ENCODE measurements at regions not wholly inside any gene's neighbourhood (a gene's known extent, or its start where the extent isn't known, plus 50 kb on each side); places are given as distances from the start of the nearest gene placed in this dataset.

DNA sequence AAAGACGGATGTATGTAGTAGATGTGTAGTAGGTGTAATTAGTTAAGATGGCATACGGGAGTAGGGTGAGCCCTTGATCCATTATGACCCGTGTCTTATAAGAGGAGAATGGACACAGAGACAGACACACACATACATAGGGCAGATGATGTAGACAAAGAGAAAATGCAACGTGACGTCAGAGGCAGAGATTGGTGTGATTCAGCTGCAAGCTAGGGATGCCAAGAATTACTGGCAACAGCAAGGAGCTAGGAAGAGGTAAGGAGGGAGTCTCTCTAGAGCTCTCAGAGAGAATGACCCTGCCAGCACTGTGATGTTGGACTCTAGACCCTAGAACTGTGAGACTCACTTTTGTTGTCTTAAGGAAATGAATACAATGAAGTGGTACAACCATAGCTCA is 247.0 kb upstream of the HABP2 start:
- no peaks in the 10 kb centered on the region for H3K9me2 ChIP-seq (ENCODE audit: insufficient read depth)
- no peaks in the 10 kb centered on the region for H3K79me2 ChIP-seq (ENCODE audit: low read depth)
- no peaks in the 10 kb centered on the region for H3K27me3 ChIP-seq (ENCODE audit: insufficient read depth, low read depth)
- no peak overlapping the region for H3K4me2 ChIP-seq
- intact Hi-C loops (cut with micrococcal nuclease; ENCODE audit: unreplicated experiment) = no loop called here
- ChIA-PET POLR2A (ENCODE audit: unreplicated experiment) (no interaction called here), CTCF (no interaction called here)
- peaks cover 10% of the 10 kb centered on the region for H3K4me1 ChIP-seq (replicated peaks; ENCODE audit: insufficient read depth)
- no peaks in the 10 kb centered on the region for H3K36me3 ChIP-seq (ENCODE audit: low read depth)
- no peaks in the 10 kb centered on the region for H4K20me1 ChIP-seq (ENCODE audit: insufficient read depth)
- H3K4me3 ChIP-seq = no peak overlapping the region
- DNase-seq = no peak
- TF ChIP-seq EZH2 (IDR thresholded peaks at IDR 0.05; ENCODE audit: low read depth) = no peak
- TF ChIP-seq, protein P1, sequence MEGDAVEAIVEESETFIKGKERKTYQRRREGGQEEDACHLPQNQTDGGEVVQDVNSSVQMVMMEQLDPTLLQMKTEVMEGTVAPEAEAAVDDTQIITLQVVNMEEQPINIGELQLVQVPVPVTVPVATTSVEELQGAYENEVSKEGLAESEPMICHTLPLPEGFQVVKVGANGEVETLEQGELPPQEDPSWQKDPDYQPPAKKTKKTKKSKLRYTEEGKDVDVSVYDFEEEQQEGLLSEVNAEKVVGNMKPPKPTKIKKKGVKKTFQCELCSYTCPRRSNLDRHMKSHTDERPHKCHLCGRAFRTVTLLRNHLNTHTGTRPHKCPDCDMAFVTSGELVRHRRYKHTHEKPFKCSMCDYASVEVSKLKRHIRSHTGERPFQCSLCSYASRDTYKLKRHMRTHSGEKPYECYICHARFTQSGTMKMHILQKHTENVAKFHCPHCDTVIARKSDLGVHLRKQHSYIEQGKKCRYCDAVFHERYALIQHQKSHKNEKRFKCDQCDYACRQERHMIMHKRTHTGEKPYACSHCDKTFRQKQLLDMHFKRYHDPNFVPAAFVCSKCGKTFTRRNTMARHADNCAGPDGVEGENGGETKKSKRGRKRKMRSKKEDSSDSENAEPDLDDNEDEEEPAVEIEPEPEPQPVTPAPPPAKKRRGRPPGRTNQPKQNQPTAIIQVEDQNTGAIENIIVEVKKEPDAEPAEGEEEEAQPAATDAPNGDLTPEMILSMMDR (conservative IDR thresholded peaks at IDR 0.05) = no peak
- no peaks in the 10 kb centered on the region for H3K9me3 ChIP-seq (ENCODE audit: insufficient read depth, low read depth)
- H3K27ac ChIP-seq = no peak overlapping the region
- H3F3A ChIP-seq (ENCODE audit: insufficient read depth, low read depth) = no peaks in the 10 kb centered on the region
- H2AFZ ChIP-seq = no peak overlapping the region
- no TSS peak for BruUV-seq (replicated peaks)

DNA sequence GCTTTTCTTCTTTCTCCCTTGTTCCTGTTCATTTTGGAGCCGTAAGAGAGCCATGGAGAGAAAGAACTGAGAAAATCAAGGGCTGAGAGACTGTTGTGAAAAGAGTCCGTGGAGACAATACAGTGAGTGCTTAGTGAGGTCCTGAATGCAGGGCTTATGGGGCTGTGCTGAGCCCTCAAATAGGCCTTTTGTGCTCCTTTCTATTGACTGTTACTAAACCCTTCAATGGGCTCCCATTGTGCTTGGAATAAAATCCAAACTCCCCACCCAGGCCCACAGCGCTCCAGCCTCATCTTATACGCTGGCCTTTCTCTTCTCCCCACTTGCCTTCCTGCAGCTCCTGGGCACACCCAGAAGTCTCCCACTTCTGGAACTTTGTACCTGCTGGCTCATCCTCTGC is 243.1 kb upstream of the HABP2 start:
- no peaks in the 10 kb centered on the region for H3K9me2 ChIP-seq (ENCODE audit: insufficient read depth)
- no peak for DNase-seq
- H3K79me2 ChIP-seq (ENCODE audit: low read depth) = no peaks in the 10 kb centered on the region
- H3K4me3 ChIP-seq = no peak overlapping the region
- no TSS peak for BruUV-seq (replicated peaks)
- no peaks in the 10 kb centered on the region for H3K36me3 ChIP-seq (ENCODE audit: low read depth)
- no peak overlapping the region for H3K27ac ChIP-seq
- H4K20me1 ChIP-seq (ENCODE audit: insufficient read depth) = no peaks in the 10 kb centered on the region
- no peaks in the 10 kb centered on the region for H3F3A ChIP-seq (ENCODE audit: insufficient read depth, low read depth)
- ChIA-PET POLR2A (ENCODE audit: unreplicated experiment) (no interaction called here), CTCF (no interaction called here)
- intact Hi-C loops (cut with micrococcal nuclease; ENCODE audit: unreplicated experiment) = no loop called here
- TF ChIP-seq EZH2 (IDR thresholded peaks at IDR 0.05; ENCODE audit: low read depth) = no peak
- TF ChIP-seq, protein P1 (conservative IDR thresholded peaks at IDR 0.05) = no peak
- H3K27me3 ChIP-seq (ENCODE audit: insufficient read depth, low read depth) = no peaks in the 10 kb centered on the region
- H2AFZ ChIP-seq = no peak overlapping the region
- H3K4me2 ChIP-seq = no peak overlapping the region
- no peaks in the 10 kb centered on the region for H3K4me1 ChIP-seq (replicated peaks; ENCODE audit: insufficient read depth)
- H3K9me3 ChIP-seq (ENCODE audit: insufficient read depth, low read depth) = no peaks in the 10 kb centered on the region

DNA sequence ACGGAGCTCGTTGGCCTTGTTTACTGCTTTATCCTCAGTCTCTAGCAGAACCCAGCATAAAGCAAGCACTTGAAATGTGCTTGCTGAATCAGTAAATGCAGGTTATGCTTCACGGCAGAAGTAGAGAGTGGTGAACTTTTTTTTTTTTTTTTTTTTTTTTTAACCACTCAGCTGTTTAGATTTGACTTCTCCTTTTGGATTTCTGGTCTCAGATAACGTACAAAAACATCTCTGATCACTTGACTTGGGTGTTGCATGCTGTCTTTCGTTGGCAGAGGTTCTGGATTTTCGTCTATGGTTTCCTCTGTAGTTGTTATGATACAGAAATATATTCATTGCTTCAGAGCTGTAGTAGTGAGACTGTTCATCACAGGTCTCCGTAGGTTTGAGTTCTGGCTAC is 242.5 kb upstream of the HABP2 start:
- H3K4me1 ChIP-seq (replicated peaks; ENCODE audit: insufficient read depth) = no peaks in the 10 kb centered on the region
- H3K79me2 ChIP-seq (ENCODE audit: low read depth) = no peaks in the 10 kb centered on the region
- POLR2A ChIA-PET (ENCODE audit: unreplicated experiment) = no interaction called here
- H2AFZ ChIP-seq = no peak overlapping the region
- no TSS peak for BruUV-seq (replicated peaks)
- no peak for DNase-seq
- intact Hi-C loops (cut with micrococcal nuclease; ENCODE audit: unreplicated experiment) = no loop called here
- H4K20me1 ChIP-seq (ENCODE audit: insufficient read depth) = no peaks in the 10 kb centered on the region
- no peaks in the 10 kb centered on the region for H3K36me3 ChIP-seq (ENCODE audit: low read depth)
- no peaks in the 10 kb centered on the region for H3F3A ChIP-seq (ENCODE audit: insufficient read depth, low read depth)
- no peaks in the 10 kb centered on the region for H3K9me3 ChIP-seq (ENCODE audit: insufficient read depth, low read depth)
- H3K9me2 ChIP-seq (ENCODE audit: insufficient read depth) = no peaks in the 10 kb centered on the region
- H3K4me3 ChIP-seq = no peak overlapping the region
- H3K27ac ChIP-seq = no peak overlapping the region
- no peak overlapping the region for H3K4me2 ChIP-seq
- no peaks in the 10 kb centered on the region for H3K27me3 ChIP-seq (ENCODE audit: insufficient read depth, low read depth)
- TF ChIP-seq, protein P1 (conservative IDR thresholded peaks at IDR 0.05) = no peak
- TF ChIP-seq EZH2 (IDR thresholded peaks at IDR 0.05; ENCODE audit: low read depth) = no peak
- CTCF ChIA-PET = interaction anchor here (0.6 kb wide), 1 partner anchor 362 kb away, joined by 6 read pairs; no protein-coding TSS in a partner anchor

All from PC-9 (cell line).